ENCODE measurements at regions not wholly inside any gene's neighbourhood (a gene's known extent, or its start where the extent isn't known, plus 50 kb on each side); places are given as distances from the start of the nearest gene placed in this dataset.

DNA sequence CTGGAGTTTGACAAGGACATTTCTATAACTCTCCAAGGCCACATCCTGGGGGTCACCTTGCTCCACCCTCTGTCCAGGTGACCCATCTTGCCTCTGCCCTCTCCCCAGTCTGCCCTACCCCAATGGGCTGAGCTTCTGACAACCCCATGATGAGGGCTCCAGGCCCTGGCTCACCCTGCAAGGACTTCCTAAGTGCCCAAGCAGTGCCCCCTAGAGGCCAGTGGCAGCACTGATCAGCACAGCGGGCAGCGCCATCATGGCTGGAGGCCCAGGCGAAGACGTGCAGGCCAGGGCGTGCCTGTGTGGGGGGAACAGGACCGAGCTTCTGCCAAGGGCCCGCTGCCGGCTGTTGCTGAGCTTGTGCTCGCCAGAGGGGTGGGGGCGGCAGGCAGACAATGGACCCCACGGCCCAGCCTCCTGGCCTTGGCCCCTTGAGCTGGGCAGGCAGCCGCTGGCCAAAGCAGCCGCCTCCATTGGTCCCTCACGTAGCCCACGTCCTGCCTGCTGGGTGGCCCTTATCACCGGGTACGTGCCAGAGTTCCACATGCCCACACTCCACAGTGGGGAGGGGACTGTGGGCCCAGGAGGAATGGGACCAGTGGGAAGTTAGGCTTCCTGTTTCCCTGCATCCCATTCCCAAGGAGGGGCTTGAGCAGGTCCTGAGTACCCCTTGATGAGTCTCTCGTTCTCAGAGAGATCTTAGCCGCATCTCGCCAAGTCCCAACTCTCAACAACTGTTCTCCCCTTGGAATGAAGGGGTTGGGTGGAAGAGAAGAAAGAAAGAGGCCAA, 64.3 kb downstream of the MRPL14 start:
- peak; percentile 53 for DNase-seq

DNA sequence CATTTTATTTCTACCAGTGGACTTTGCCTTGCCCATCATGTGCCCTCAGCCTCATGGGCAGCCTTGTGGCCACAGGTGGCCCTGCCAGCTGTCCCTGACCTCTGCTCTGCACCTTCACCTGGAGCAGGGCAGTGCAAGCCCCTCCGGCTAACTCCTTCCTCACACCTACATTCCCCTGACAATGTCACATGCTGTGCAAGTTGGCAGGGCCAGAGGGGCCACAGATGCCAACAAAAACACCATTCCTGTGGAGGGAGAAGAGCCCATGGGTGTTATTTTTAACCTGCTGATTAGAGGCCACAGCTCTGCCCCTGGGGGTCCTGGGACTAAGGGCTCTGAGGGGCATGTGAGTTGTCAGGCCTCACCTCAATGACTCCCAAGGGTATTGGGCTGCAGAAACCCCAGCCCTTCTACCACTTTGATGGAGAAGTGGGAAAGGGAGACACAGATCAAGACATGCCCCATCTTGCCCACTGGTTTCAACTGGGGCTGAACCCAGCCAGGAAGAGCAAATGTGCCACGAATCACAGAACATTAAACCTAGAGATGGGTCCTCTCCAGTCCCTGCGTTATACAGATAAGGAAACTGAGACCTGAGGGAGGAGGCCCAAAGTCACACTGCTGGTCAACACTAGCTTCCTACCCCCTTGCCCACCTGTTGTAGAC, 65.0 kb downstream of the MRPL14 start:
- no peak for DNase-seq

DNA sequence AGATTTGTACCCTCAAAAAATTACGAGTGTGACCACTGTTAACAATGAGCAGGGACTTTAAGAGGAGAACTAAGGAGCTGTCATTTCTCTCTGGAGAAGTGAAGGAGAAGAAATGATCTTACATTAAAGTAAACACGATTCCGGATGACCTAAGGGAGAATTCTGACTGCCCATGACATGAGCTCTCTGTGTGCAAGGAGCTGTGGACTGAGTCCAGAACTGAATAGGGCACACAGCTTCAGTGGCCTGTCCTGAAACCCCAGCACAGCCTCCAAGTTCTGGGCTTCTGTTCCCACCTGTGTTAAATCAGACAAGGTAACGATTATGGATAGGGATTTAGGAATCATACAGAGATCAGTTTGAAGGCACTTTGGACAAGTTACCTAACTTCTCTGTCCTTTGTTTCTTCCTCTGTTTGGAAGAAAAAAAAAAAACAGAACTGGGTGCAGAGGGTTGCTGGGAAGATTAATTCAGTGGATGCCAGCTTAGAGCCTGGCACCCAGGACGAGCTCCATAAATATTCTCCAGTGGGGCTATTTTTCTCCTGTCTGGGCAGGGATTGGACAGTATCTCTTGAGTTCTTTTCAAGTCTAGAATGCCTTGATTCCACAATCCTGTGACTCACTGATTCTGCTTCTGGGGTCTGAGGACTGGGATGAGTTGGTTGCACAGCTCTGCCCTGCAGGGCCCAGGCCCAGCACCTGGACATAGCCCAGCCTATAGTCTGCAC, 65.7 kb downstream of the MRPL14 start:
- no peak for DNase-seq

DNA sequence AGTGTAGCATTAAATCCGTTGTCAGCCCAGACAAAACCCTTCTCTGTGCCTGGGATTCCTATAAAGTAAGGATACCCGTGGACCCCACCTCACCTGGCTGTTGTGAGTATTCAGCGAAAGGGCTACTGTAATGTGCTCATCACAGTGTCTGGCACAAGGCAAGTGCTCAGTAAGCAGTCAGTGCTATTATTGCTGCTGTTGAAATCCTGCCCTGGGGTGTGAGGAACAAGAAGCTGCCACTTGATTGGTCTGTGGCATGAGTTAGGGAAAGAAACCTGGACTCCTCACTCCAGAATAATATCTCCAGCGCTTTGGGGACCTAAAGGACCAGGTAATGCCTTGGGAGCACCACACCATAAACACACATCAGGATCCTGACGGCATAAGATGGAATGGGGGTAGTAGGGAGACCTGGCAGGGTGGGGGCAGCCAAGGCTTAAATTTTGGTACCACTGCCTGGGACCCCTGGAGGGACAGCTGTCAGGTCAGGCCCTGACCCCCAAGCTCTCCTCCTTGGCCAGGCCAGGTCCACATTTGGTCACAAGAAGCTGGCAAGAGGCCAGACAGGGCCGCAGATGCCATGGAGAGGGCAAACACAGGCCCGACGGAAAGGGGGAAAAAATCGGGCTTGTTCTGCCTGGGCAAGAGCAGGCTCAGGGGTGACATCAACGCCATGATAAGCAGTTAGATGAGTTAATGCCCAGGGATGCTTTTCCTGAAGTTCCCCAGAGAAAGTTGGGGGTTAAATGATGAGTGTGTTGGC, 66.5 kb downstream of the MRPL14 start:
- no peak for DNase-seq

DNA sequence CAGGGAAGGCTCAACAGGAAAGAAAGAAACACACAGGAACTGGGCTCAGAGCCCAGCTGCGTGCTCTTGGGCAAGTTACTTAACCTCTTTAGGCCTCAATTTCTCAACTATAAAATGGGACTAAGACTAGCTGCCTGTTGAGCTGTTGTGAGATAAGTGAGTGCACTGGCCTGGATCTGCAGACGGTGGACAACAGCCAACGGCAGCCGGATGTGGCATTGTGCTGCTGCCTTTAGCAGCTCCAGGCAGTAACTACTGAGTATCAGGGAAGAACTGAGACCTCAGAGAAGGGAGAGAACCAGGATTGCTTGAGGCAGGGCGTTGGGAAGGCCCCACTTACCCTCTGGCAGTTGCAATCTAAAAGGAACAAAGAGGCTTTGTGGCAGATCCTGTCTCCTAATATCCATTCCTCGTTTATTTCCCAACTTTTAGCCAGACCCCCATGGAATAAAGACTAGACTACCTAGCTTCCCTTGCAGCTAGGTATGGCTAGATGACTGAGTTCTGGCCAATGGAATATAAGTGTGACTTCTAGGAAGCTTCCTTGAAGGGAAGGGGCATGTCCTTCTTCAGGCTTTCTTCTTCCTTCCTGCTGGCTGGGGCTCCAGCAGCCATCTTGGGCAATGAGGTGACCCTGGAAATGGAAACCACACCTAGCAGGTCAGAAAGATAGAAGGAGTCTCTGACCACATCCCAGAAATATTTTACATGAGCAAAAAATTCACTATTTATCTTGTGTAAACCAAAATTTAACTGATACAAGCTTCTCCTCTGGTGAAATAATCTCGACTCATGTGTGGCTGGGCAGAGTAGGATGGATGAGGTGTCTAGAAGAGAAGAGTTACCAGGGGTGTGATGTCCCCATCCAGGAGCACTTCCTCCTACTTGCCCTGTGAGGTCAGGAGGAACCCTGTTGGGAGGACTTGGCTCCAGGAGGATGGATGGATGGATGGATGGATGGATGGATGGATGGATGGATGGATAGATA, 67.6 kb downstream of the MRPL14 start:
- DNase-seq = no peak

DNA sequence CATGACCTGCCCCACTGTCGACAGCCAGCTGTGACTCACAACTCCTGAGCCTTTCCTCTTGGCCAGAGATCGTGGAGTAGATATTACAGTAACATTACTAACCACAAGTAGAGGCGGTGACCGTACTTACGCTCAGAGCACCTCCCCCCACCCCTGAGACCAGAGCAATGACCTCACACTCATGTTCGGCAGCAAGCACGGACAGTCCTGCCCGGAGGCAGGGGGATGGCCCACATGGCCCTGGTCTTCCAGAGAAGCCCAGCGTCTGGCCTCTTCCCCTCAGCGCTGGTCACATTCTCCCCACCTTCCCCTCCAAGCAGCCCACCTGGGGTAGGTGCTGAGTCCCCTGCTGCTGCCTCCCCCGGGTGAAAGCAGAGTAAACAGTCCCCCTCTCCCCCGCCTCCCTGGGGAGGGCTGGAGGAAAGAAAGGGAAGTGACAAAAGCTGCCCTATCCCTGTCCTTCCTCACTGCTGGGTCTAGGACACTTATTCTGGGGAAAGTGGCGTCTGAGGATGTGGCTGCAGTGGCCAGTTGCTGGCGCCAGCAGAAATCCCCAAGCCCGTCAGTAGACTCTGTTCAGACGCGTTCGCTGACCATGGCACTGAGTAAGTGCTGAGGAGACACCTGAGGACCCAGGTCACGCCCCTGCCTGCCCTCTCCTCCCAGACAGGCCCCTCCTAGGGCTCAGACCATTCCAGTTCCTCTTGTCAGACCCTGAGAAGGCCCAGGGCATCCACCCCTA, 68.5 kb downstream of the MRPL14 start:
- DNase-seq = peak; percentile 88

DNA sequence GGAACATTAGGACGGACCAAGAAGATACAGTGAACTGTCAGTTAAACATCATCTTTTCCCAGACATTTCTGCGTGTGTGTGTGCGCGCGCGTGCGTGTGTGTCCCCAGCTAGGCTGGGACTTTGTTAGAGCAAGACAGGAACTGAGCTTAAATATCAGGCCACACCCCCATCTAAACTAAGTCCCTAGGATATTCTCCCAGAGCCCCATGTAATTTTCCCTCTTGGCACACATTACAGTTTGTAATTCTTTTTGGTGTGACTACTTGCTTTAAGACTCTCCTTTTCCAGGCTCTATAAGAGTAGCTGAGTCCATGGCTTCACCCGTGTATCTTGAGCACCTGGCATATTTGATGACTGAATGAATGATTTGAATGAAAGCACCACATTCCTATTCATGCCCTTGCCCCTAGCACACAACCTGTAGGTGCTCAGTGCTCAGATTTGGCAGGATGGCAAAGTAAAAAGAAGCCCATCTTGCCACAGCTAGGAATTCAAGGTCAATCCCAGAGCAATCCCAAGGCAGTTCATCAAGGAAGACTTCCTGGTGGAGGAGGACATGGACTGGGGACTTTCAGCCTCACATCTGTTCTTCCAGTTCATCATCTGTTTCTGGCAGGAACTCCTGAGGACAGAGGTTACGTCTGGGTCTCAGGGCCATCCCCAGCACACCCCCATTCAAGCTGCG, 69.2 kb downstream of the MRPL14 start:
- DNase-seq = no peak

DNA sequence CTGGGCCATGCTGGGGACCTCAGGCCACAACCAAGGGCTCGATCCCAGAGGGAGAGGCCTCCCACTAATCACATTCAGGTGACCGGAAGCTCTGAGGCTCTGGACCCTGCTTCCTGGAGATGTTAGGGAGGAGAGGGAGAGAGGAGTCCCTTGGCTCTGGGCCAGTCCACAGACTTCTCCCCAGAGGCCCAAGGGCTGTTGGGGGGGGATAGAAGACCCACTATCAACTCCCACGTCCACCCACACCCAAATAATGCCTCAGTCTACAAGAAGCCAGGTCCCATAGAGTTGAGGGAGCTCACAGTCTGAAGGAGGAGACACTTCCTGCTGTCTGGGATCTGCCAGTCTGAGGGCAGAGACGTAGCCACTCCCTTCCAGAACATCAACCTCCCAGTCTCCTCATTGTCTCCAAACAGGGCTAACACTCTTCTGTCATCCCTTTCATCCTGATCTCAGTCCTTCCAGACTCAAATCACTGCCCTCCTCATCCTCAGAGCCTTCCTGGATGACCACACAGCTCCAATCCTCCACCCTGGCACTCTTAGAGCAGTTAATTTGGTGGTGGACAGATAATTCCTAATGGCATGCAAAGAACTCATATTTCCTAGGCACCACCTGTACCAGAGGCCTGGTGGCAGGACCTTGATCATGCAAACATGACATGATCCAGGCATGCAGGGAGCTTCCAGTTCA, 69.9 kb downstream of the MRPL14 start:
- DNase-seq = no peak

DNA sequence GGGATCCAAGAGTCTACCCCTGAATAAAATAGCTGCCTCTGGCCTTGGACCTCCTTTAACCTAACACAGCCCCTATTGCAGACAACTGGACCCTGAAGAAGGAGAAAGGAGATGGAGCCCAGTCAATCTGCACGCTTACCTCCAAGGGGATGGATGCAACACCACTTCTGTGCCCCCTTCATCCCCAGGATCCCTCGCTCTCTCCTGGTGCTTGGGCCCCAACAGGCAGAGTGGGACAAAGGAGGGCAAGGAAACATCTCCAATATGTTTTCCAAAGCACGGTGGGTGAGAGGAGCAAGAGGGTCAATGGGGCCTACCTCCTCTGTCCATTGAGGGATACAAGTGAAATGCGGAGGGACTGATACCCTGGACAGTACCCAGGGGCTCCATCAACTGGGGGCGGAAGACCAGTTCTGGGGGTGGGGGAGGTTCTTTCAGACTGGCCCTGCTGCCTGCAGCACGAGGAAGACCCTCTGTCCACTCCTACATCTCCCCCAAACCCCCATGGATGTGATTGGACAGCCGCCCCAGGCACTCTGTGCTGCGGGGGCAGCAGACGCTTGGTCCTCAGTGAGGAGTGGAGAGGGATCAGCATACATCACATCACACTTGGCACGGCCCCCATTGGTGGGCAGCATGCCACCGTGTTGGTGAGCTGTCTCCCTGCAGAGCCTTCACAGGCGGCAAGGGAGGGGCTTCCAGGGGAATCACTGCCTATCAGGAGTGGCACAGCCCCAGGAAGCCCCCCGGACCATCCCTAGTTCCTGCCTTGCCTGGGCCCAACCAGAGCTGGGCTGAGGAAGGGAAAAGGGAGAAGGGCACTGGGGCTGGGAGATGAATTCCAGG, 70.6 kb downstream of the MRPL14 start:
- peak; percentile 84 for DNase-seq

DNA sequence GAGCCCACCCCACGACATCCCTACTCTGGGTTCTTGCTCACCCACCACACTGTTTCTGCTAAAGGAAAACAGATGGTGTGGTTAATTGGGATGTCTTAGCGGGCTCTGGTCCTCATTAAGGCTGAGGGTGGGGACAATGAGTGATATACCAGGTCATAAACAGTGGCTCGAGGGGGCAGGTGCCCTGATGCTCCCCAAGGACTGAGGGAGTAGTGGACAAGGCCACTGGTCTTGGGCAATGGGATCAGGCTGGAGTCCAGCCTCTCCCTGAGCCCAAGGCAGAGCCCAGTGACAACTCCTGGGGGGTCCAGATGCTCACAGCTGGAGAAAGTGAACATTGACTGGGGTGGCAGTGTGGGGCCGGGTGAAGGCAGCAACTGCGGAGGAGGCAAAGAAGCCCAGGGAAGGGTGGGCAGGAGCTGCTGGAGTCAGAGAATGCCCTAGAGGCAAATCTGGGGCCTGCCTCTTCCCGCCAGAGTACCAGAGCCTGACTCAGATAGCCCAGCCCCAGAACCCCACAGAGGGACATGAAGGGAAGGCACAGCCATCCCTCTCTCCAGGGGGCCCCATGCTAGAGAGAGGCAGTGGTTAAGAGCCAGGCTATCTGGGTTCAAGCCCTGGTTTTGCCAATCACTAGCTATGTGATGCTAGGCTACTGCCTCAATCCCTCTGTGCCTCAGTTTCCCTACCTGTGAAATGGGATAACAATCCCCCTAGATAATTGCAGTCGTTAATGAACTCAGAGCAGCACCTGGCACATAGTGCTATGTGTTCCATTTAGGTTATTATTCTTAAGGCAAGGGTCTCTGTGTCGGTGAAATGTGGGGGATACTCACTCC, 72.3 kb downstream of the MRPL14 start:
- DNase-seq = no peak

DNA sequence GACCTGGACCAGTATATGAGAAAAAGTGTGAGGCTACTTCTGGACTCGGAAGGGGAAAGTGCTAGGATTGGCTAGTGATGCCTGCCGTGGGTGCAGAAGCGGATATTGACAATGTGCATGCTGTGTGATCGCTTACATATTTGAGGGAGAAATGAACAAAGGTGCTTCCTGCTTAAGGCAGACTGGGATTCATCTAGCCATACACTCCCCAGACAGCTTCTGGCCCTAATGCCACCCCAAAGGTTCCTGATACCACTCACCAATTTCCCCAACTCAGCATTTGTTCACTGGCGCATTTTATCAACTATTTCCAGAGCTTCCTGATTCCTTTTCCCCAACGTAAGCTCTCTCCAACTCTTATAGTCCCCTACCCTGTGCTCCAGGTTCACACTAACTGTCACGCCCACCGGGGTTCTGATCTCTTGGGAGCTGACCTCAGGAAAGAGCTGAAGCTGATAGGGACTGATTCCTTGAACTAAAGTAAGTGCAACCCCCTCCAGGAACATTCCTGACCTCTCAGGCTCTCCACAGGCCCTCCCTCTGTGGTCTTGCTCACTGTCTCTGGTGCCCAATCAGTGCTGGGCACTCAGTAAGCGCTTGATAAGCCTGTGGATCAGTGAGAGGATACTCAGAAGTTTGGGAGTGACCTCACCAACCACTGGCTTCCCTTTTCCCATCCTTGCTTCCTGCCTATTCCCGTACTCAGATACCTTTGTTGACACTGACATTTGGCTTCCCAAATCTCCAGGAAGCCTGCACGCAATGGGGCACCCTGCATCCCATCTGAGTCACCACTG, 73.3 kb downstream of the MRPL14 start:
- no peak for DNase-seq

DNA sequence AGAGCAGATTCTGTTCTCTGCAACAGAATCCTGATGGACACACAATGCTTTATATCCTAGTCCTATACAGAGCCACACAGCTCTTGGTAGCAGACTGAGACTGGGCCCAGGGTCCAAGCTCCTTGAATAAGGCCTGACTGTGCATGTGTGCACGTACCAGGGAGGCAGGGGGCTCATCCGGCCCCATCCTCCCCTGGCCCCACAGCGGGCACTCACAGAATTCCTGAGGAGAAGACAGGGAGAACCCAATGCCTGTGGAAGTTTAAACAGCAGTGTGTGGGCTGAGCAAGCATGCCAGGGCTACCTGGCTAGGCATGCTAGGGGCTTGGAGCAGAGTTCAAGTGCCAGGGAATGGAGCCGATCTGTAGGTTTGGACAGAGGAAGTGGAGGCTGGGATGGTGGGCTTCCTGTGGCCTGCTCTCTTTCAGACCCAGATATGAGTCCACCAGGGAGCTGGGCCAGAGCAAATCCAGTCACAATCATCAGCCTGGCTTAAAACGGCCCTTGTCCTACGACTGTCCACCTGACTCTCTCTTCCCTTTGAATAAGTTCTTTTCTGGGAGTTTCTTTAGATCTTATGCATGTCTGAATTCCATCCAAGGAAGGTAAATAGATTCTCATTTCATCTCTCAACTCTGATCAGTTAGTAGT, 74.0 kb downstream of the MRPL14 start:
- DNase-seq = no peak

DNA sequence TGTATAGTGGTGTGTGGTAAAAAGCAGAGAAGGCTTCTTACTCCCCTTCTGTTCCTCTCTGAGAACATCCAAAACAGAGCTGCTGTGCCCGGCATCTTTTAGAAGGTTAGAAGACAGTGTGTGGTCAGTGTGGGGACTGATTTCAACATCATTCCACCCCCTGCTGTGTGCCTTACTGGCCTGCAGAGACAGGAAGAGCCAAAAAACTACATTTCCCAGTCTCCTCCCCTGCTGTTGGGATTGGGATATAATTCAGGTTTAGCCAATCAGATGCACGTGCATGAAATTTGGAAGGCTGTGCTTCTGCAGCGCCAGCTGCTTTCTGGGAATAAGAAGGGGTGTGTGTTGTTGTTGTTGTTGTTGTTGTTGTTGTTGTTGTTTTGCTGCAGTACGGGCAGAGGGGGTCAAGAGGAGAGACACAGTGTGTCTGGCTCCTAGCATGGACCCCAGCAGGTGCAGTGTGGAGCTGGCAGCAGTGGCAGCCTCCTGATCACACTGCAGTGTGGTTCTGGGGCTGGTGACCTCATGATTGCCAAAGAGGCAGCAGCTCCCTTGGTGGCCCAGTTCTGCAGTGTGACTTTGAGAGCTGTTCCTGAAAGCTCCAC, 74.7 kb downstream of the MRPL14 start:
- no peak for DNase-seq

DNA sequence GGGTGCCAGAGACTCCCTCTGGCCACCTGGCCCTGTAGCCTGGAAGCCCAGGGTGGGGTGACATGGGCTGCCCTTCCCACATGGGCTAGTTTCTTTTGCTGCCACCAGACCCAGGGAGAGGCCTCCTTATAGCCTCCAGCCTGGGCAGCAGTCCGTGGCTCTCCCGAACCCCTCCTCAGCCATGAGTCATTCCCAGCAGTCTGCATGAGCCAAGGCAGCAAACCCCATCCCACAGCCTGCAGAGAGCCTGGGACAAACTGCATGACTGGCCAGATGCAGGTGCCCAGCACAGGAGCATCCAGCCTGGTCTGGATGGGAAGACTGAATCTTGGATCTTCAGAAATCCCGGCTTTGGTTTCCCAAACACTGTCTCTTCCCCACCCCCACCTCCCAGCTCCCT, 75.7 kb downstream of the MRPL14 start:
- DNase-seq = no peak

DNA sequence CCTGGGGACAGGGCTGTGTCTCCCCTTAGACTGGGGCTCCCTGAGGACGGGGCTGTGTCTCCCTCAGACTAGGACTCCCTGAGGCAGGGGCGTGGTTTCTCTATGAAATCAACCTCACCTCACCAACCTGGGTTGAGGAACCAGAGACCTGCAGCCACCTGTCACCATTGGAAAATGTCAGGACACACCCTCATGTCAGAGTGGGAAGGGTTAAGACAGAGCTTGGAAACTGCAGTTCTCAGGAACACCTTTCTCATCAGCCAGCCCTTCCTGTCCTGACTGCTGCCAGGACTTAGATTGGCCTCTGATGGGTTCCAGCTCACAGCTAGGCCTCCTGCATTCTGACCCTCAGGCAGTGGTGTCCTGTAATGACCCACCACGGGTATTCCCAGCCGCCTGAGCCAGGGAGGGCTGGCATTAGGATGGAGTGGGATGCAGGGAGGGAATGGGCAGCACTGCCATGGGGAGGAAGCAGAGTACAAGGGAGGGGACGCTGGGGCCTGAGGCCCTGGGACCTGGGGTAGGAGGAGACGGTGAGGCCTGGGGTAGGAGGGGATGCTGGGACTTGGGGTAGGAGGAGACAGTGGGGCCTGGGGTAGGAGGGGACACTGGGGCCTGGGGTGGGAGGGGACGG, 76.3 kb downstream of the MRPL14 start:
- no peak for DNase-seq
